Kidney capillary endothelial cell (primary cell): ENCODE measurements at regions not wholly inside any gene's neighbourhood (a gene's known extent, or its start where the extent isn't known, plus 50 kb on each side); places are given as distances from the start of the nearest gene placed in this dataset.
"Not testable (repeated sequence)": the region's sequence is repeated elsewhere in the genome, so short reads cannot be mapped to it uniquely, and the experiment has no call there.

Source experiments
- DNase-seq: peaks from one replicate; pipeline ENCODE4 v3.0.0-alpha.2; 2018; ENCODE audit warnings: low spot score

GRCh38 chr4:177242651-177243286 is 66.9 kb upstream of the NEIL3 start:
- DNase-seq = no peak

GRCh38 chr4:177246641-177247584 is 62.8 kb upstream of the NEIL3 start:
- DNase-seq = no peak

- DNase-seq = peak; percentile 60
Measured at GRCh38 chr4:177250056-177250696, 59.5 kb upstream of the NEIL3 start.

GRCh38 chr4:177251237-177251636 is 58.4 kb upstream of the NEIL3 start:
- DNase-seq = no peak

DNA sequence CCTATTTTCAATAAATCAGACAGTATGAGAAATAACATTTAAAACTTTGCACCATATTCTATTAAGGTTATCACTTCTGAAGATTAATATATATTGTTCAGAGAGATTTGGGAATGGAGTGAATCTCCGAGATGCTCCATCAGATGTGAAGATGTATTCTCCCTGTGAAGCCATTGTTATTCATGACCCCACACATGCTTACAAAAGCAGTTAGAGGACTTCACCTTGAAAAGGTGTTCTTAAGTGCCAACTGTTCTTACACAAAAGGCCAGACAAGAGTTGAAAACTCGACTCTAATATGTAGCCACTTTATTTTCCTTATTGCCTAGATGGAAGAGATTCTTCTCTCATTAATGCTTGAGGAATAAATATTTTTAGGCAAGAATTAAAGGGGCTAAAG is 54.3 kb upstream of the NEIL3 start:
- no peak for DNase-seq

- DNase-seq = no peak
Measured at GRCh38 chr4:177256950-177257349, 52.7 kb upstream of the NEIL3 start.

DNA sequence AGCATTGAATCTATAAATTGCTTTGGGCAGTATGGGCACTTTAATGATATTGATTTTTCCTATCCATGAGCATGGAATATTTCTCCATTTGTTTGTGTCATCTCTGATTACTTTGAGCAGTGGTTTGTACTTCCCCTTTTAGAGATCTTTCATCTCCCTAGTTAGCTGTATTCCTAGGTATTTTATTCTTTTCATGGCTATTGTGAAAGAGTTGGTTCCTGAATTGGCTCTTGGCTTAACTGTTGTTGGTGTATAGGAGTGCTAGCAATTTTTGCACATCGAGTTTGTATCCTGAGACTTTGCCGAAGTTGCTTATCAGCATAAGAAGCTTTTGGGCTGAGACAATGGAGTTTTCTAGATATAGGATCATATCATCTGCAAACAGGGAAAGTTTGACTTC is 50.2 kb upstream of the NEIL3 start:
- DNase-seq = not testable (repeated sequence)
